ENCODE measurements at regions not wholly inside any gene's neighbourhood (a gene's known extent, or its start where the extent isn't known, plus 50 kb on each side); places are given as distances from the start of the nearest gene placed in this dataset.

DNA sequence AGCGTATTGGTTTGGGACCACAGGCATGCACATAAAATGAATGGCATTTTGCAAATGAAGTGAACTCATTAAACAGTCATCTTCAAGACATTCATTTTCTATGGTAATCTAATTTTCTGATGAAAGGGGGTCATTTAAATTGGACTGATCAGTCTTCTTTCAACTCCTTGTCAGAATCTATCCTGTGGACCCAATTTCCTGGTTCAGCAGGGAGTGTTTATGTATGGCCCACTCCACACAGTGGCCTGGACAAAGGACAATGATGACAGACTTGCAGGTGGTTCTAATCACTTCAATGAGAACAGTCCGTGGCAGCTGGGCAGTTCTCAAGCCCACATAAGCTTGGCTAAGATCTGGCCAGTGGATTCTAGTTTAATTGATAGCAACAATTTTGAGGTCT lies 448.1 kb downstream of the DCDC2C start:
- Mint-ChIP-seq H3K27me3 (ENCODE audit: unreplicated experiment) (no peaks in the 10 kb centered on the region), H3K9me3 (ENCODE audit: unreplicated experiment) (peaks cover 27% of the 10 kb centered on the region), H3K36me3 (ENCODE audit: unreplicated experiment) (peaks cover 2% of the 10 kb centered on the region), H3K4me1 (ENCODE audit: unreplicated experiment) (peaks cover 23% of the 10 kb centered on the region), H3K4me3 (ENCODE audit: unreplicated experiment) (no peak overlapping the region), H3K27ac (ENCODE audit: unreplicated experiment) (peak overlapping the region; percentile 72)
- TF ChIP-seq, protein P1, sequence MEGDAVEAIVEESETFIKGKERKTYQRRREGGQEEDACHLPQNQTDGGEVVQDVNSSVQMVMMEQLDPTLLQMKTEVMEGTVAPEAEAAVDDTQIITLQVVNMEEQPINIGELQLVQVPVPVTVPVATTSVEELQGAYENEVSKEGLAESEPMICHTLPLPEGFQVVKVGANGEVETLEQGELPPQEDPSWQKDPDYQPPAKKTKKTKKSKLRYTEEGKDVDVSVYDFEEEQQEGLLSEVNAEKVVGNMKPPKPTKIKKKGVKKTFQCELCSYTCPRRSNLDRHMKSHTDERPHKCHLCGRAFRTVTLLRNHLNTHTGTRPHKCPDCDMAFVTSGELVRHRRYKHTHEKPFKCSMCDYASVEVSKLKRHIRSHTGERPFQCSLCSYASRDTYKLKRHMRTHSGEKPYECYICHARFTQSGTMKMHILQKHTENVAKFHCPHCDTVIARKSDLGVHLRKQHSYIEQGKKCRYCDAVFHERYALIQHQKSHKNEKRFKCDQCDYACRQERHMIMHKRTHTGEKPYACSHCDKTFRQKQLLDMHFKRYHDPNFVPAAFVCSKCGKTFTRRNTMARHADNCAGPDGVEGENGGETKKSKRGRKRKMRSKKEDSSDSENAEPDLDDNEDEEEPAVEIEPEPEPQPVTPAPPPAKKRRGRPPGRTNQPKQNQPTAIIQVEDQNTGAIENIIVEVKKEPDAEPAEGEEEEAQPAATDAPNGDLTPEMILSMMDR (IDR thresholded peaks at IDR 0.05), result no peak
- DNase-seq (ENCODE audit: extremely low spot score, unreplicated experiment), result no peak

DNA sequence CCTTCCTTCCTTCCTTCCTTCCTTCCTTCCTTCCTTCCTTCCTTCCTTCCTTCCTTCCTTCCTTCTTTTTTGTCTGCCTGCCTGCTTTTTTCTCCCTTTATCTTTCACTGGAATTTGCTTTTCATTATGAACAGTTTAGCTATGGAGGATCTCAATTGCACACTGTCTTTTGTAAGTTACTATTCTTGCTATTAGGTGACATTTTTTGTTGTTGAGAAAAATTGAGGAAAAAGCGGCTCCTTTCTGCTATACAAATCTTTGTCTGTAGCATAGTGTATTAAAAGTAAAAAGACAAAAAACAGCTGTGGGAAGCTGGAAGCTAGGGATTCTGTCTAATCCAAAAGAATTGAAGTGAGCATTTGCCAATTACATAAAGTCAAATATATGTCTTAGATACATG lies 448.7 kb downstream of the DCDC2C start:
- DNase-seq (ENCODE audit: extremely low spot score, unreplicated experiment), result no peak
- H3K9me3 Mint-ChIP-seq (ENCODE audit: unreplicated experiment), result peaks cover 27% of the 10 kb centered on the region
- no peaks in the 10 kb centered on the region for H3K27me3 Mint-ChIP-seq (ENCODE audit: unreplicated experiment)
- H3K4me1 Mint-ChIP-seq (ENCODE audit: unreplicated experiment), result peaks cover 23% of the 10 kb centered on the region
- peaks cover 2% of the 10 kb centered on the region for H3K36me3 Mint-ChIP-seq (ENCODE audit: unreplicated experiment)
- H3K4me3 Mint-ChIP-seq (ENCODE audit: unreplicated experiment), result no peak overlapping the region
- peak overlapping the region; percentile 39 for H3K27ac Mint-ChIP-seq (ENCODE audit: unreplicated experiment)
- TF ChIP-seq, protein P1 (IDR thresholded peaks at IDR 0.05), result no peak

DNA sequence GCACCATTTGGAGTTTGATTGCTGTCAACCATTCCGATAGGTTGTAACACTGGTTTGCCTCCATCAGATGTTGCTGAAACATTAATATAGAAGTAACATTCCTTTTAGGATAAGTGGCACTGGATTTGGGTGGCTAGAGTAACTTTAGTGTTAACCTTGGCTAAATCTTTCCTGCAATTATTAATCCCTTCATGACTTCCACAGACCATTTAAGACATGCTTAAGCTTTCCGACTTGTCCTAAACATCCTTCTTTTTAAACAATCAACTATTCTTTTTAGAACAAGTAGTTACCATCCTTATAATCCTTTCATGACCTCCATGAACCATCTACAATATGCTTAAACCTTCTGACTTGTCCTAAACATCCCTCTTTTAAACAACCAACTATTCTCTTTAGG lies 465.5 kb downstream of the DCDC2C start:
- H3K9me3 Mint-ChIP-seq (ENCODE audit: unreplicated experiment), result peaks cover 11% of the 10 kb centered on the region
- H3K4me1 Mint-ChIP-seq (ENCODE audit: unreplicated experiment), result no peaks in the 10 kb centered on the region
- no peak overlapping the region for H3K27ac Mint-ChIP-seq (ENCODE audit: unreplicated experiment)
- no peak for DNase-seq (ENCODE audit: extremely low spot score, unreplicated experiment)
- H3K27me3 Mint-ChIP-seq (ENCODE audit: unreplicated experiment), result no peaks in the 10 kb centered on the region
- TF ChIP-seq, protein P1 (IDR thresholded peaks at IDR 0.05), result no peak
- no peaks in the 10 kb centered on the region for H3K36me3 Mint-ChIP-seq (ENCODE audit: unreplicated experiment)
- no peak overlapping the region for H3K4me3 Mint-ChIP-seq (ENCODE audit: unreplicated experiment)

DNA sequence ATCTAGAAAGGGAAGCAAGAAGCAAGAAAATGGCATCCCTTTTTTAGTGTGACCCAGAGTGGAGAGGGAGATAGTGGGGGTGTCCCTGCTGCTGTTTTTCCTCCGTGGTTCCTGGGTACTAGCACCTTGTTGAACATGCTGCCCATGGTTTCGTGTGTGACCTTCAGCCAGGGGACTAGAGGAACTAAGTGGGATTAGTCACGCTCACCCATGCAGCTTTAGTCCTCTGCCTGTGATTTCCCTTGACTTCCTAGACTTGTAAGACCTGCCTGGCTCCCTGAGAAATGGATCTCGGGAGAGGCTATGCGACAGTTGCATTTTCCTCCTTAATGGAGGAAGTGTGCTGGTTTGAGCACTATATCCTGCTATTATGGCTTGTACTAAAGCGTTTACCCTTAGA lies 471.4 kb downstream of the DCDC2C start:
- no peaks in the 10 kb centered on the region for H3K27me3 Mint-ChIP-seq (ENCODE audit: unreplicated experiment)
- H3K4me3 Mint-ChIP-seq (ENCODE audit: unreplicated experiment), result no peak overlapping the region
- peaks cover 17% of the 10 kb centered on the region for H3K9me3 Mint-ChIP-seq (ENCODE audit: unreplicated experiment)
- DNase-seq (ENCODE audit: extremely low spot score, unreplicated experiment), result no peak
- no peaks in the 10 kb centered on the region for H3K4me1 Mint-ChIP-seq (ENCODE audit: unreplicated experiment)
- TF ChIP-seq, protein P1 (IDR thresholded peaks at IDR 0.05), result no peak
- H3K36me3 Mint-ChIP-seq (ENCODE audit: unreplicated experiment), result peaks cover 1% of the 10 kb centered on the region
- no peak overlapping the region for H3K27ac Mint-ChIP-seq (ENCODE audit: unreplicated experiment)

DNA sequence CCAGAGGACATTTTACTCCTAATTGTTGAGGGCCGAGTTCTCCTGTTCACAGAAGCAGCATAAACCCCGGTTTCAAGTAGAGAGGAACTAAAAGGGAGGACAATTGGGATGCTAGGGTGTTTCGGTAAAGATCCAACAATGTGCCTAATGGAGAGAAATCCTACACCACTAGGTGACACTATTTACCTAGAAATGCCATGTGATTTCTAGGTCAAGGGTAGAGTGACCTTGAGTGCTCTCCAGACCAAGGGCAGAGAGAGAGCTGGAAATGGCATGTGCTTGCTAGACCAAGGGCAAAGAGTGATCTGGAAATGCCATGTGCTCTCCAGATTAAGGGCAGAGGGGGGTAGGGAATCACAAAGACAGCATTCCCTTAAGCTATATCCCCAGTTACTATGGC lies 472.0 kb downstream of the DCDC2C start:
- H3K36me3 Mint-ChIP-seq (ENCODE audit: unreplicated experiment), result peaks cover 1% of the 10 kb centered on the region
- DNase-seq (ENCODE audit: extremely low spot score, unreplicated experiment), result no peak
- H3K4me3 Mint-ChIP-seq (ENCODE audit: unreplicated experiment), result no peak overlapping the region
- H3K9me3 Mint-ChIP-seq (ENCODE audit: unreplicated experiment), result peaks cover 17% of the 10 kb centered on the region
- H3K27me3 Mint-ChIP-seq (ENCODE audit: unreplicated experiment), result no peaks in the 10 kb centered on the region
- H3K27ac Mint-ChIP-seq (ENCODE audit: unreplicated experiment), result no peak overlapping the region
- H3K4me1 Mint-ChIP-seq (ENCODE audit: unreplicated experiment), result no peaks in the 10 kb centered on the region
- TF ChIP-seq, protein P1 (IDR thresholded peaks at IDR 0.05), result no peak

All from osteocyte (in vitro differentiated cells).